ENCODE measurements at regions not wholly inside any gene's neighbourhood (a gene's known extent, or its start where the extent isn't known, plus 50 kb on each side); places are given as distances from the start of the nearest gene placed in this dataset.
"Not testable (repeated sequence)": the region's sequence is repeated elsewhere in the genome, so short reads cannot be mapped to it uniquely, and the experiment has no call there.

DNA sequence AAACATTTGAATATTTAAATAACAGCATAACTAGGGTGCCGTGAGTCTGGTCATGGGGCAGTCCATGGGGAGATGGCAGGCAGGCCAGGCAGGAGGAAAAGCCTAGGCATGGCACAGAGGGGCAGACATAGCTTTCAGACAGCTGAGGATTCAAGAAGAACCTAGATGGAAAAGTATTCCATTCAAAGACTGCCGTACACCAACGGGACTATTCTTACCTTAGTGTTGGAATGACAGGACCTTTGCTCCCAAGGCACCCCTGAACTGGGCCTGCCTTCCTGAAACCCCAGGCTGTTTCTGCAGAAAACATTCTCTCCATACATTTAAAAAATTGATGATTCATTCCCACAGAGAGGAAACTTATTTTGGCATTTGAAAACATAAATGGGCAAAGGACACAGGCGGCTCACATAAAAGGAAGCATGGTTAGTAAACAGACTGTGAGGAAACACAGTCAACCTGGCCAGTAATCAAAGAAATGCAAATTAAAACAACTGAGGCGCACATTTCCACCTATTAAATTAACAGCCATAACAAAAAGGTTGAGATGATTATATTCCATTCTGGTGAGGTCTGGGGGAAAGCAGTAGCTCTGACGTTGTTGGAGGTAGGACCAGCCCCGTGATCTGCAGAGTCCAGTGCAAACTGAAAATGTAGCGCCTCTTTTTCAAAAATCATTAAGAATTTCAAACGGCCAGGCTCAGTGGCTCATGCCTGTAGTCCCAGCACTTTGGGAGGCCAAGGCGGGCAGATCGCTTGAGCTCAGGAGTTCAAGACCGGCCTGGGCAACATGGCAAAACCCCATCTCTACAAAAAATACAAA, 71.3 kb upstream of the SMAD3 start:
- Histone ChIP-seq H3K9ac (ENCODE audit: low read depth in 2 of 2, low read length in 2 of 2) (no peak overlapping the region), H3K36me3 (no peaks in the 10 kb centered on the region), H3K27ac (no peak overlapping the region), H3K9me3 (no peaks in the 10 kb centered on the region), H3K4me1 (no peaks in the 10 kb centered on the region), H3K27me3 (no peaks in the 10 kb centered on the region), H3K4me3 (no peak overlapping the region)
- DNase-seq = no peak
- intact Hi-C loops (cut with DNase I) = no loop called here
- TF ChIP-seq, protein P1, sequence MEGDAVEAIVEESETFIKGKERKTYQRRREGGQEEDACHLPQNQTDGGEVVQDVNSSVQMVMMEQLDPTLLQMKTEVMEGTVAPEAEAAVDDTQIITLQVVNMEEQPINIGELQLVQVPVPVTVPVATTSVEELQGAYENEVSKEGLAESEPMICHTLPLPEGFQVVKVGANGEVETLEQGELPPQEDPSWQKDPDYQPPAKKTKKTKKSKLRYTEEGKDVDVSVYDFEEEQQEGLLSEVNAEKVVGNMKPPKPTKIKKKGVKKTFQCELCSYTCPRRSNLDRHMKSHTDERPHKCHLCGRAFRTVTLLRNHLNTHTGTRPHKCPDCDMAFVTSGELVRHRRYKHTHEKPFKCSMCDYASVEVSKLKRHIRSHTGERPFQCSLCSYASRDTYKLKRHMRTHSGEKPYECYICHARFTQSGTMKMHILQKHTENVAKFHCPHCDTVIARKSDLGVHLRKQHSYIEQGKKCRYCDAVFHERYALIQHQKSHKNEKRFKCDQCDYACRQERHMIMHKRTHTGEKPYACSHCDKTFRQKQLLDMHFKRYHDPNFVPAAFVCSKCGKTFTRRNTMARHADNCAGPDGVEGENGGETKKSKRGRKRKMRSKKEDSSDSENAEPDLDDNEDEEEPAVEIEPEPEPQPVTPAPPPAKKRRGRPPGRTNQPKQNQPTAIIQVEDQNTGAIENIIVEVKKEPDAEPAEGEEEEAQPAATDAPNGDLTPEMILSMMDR (IDR thresholded peaks at IDR 0.05) = no peak

DNA sequence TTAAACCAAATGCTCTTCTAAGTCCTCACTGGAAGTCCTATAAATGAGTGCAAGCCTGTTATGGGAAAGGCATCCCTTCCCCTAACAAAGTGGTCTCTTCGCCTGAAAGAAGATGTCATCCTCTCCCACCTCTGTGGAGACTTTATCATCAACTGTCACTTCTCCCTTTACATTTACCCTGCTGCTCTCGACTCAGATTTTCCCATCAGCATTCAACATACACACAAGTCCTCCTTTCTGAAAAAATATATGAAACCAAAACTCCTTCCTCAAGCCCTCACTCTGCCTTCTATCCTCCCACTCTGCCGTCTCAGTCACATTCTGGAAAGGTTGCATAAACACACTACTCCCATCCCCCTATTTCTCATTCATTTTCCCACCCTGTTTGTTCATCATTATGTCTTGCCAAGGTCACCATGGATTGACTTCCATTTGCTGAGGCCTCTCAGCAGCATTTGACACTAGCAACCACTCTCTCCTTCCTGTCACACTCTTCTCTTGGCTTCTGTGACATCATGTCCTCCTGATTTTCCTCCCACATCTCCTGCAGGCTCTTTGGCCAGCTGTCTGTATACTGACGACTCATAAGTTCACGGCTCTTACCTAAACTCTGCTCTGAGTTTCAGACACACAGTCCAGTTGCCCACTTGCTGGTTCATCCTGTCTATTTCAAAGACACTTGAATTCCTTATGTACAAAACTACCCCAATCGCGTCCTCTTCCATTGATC, 70.3 kb upstream of the SMAD3 start:
- H3K27me3 ChIP-seq = no peaks in the 10 kb centered on the region
- DNase-seq = no peak
- no peaks in the 10 kb centered on the region for H3K9me3 ChIP-seq
- H3K4me3 ChIP-seq = no peak overlapping the region
- intact Hi-C loops (cut with DNase I) = no loop called here
- H3K9ac ChIP-seq (ENCODE audit: low read depth in 2 of 2, low read length in 2 of 2) = no peak overlapping the region
- H3K4me1 ChIP-seq = no peaks in the 10 kb centered on the region
- H3K27ac ChIP-seq = no peak overlapping the region
- no peaks in the 10 kb centered on the region for H3K36me3 ChIP-seq
- TF ChIP-seq, protein P1 (IDR thresholded peaks at IDR 0.05) = no peak

- TF ChIP-seq, protein P1 (IDR thresholded peaks at IDR 0.05) = no peak
- H3K27me3 ChIP-seq = no peaks in the 10 kb centered on the region
- intact Hi-C loops (cut with DNase I) = no loop called here
- H3K36me3 ChIP-seq = no peaks in the 10 kb centered on the region
- no peak overlapping the region for H3K9ac ChIP-seq (ENCODE audit: low read depth in 2 of 2, low read length in 2 of 2)
- DNase-seq = no peak
- no peak overlapping the region for H3K4me3 ChIP-seq
- H3K4me1 ChIP-seq = no peaks in the 10 kb centered on the region
- H3K27ac ChIP-seq = no peak overlapping the region
- H3K9me3 ChIP-seq = no peaks in the 10 kb centered on the region
Observed at GRCh38 chr15:66996094-66996493, 69.3 kb upstream of the SMAD3 start.

GRCh38 chr15:66997212-66997611, 68.2 kb upstream of the SMAD3 start:
- intact Hi-C loops (cut with DNase I) = no loop called here
- H3K9ac ChIP-seq (ENCODE audit: low read depth in 2 of 2, low read length in 2 of 2) = no peak overlapping the region
- no peaks in the 10 kb centered on the region for H3K27me3 ChIP-seq
- TF ChIP-seq, protein P1 (IDR thresholded peaks at IDR 0.05) = no peak
- H3K9me3 ChIP-seq = no peaks in the 10 kb centered on the region
- H3K4me1 ChIP-seq = no peaks in the 10 kb centered on the region
- H3K27ac ChIP-seq = no peak overlapping the region
- no peak overlapping the region for H3K4me3 ChIP-seq
- H3K36me3 ChIP-seq = no peaks in the 10 kb centered on the region
- no peak for DNase-seq

DNA sequence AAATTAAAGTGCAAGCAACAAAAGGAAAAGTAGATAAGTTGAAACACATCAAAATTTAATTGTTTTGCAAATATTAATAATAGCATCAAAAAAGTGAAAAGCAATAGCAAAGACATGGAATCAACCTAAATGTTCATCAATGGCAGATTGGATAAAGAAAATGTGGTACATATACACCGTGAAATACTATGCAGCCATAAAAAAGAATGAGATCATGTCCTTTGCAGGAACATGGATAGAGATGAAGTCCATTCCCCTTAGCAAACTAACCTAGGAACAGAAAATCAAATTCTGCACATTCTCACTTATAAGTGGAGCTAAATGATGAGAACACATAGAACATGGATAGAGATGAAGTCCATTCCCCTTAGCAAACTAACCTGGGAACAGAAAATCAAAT, 67.2 kb upstream of the SMAD3 start:
- H3K4me1 ChIP-seq; H3K9ac ChIP-seq (ENCODE audit: low read depth in 2 of 2, low read length in 2 of 2); DNase-seq; H3K4me3 ChIP-seq; intact Hi-C loops (cut with DNase I); H3K27ac ChIP-seq; H3K27me3 ChIP-seq; H3K9me3 ChIP-seq; H3K36me3 ChIP-seq: not testable (repeated sequence)
